Pancreas (tissue), 10 donors: ENCODE measurements at regions not wholly inside any gene's neighbourhood (a gene's known extent, or its start where the extent isn't known, plus 50 kb on each side); places are given as distances from the start of the nearest gene placed in this dataset.
"Not testable (repeated sequence)": the region's sequence is repeated elsewhere in the genome, so short reads cannot be mapped to it uniquely, and the experiment has no call there.

ENCODE experiments used
- ATAC-seq, 4 donors: fragments of 200-7000 bp; cut with Tn5 transposase; one replicate each; pipeline versions ENCODE4 v1.8.0 to v1.9.1; 2020; ENCODE audit warnings: mild to moderate bottlenecking in 4 of 4, moderate library complexity in 4 of 4
- DNase-seq, 6 donors: peaks; one replicate each; pipeline ENCODE4 v3.0.0-alpha.2; 2020
- FAIRE-seq: peaks from 2 replicates; lab custom pipeline; 2012; peaks lifted over from hg19 to GRCh38; lab: Jason Lieb, UNC
- H3K27ac ChIP-seq, 4 donors: fragments of 200-600 bp; sonication (generic); 1 replicate in 3 of 4; 2 replicates in 1 of 4; pipeline versions ENCODE4 v1.5.0 to v1.8.0; 2020
- H3K27me3 ChIP-seq, 4 donors: fragments of 200-600 bp; one replicate each; pipeline ENCODE4 v1.8.0; 2021
- H3K36me3 ChIP-seq, 3 donors: fragments of 200-600 bp; sonication (generic) in 1 of 3; one replicate each; pipeline versions ENCODE4 v1.5.0 to v1.8.0; 2020 to 2021
- H3K4me1 ChIP-seq, 3 donors: fragments of 200-600 bp; one replicate each; pipeline ENCODE4 v1.8.0; 2021
- H3K4me3 ChIP-seq, 4 donors: fragments of 200-600 bp; sonication (generic) in 2 of 4; one replicate each; pipeline versions ENCODE4 v1.5.0 to v1.8.0; 2020 to 2021
- H3K9me3 ChIP-seq, 4 donors: fragments of 200-600 bp; one replicate each; pipeline ENCODE4 v1.8.0; 2021
- WGBS, 2 donors: extraction: QIAGEN DNeasy Blood & Tissue Kit; methylation state at CpG; one replicate each; pipeline ENCODE4 v1.1.7; 2013; 5-methylcytosine and 5-hydroxymethylcytosine counted together
- intact Hi-C, 3 donors: fragments of 100-400 bp; cut with DNase I; formaldehyde crosslinking; loops; one replicate each; pipeline versions ENCODE4 v1.11.1 to v1.14.2; 2022
- TF ChIP-seq, protein P1 (sequence below), 4 donors: fragments of 200-600 bp; sonication (generic) in 3 of 4; IDR thresholded peaks; one replicate each; pipeline versions ENCODE4 v1.5.0 to v1.8.0; 2021; ENCODE audit warnings: antibody characterized with exemption in 4 of 4
- donor health status: healthy with polysubstance abuse.
- donor health status: DM: no; HTN: no; CAD: no; lungs with moderate emphysema.
- donor health status: DM: no; HTN: no; CAD: no.
- donor health status: control.
- donor health status: control.
- donor health status: Bipolar disorder and iron deficiency.
- donor health status: DM: yes; HTN: yes; CAD: no.
- donor health status: DM: no; HTN: no; CAD: no.
- donor health status: DM: no; HTN: no; CAD: no.
- donor health status: DM: yes; HTN: yes; CAD: no.

DNA sequence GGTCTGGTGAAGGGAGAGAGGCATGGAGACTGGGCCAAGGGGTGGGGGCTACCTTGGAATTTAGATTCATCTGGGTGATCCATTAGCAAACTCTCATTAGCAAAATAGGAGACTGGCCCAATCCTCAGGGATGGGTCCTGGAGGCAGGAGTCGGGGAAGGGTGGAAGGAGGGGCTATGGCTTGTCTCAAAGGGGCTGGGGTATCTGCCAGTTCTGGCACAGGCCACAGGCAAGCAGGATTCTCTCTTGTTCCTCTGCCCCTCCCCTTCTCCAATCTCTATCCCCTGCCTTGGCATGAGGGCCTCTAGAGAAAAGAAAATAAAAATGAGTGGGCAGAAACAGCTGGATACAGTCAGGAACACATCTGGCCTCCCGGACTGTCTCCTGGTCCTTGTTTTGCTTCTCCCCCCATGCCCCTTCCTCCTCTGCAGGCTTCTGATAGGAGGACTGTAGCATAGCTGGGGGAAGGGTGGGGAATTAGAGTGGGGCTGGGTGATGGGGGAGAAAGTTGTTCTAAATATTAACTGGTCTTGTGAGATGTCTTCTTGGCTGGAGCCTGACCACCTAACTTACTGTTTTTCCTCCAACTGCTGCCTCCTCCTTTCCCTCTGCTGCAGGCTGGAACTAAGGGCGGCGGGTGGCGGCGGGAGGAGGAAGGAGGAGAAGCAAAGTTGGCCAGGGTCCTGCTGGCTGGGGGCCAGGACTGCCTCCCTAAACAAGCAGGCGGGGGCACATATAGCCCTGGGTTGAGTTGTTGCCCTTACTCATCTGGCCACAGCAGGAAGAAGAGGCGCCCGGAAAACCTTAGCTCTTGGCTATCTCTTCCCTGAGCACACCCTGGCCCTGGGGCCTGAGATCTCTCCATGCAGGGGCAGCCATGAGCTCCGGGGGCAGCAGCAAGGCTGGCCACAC is 53.3 kb upstream of the LAS1L start:
- DNase-seq (peak in 5 of 6 donors; percentile 10 to 76 (median 42)), ATAC-seq (peak in 3 of 4 donors; percentile 53 to 78 (median 63)), FAIRE-seq (no peak)
- no peaks in the 10 kb centered on the region for H3K4me1 ChIP-seq
- no peak overlapping the region for H3K4me3 ChIP-seq
- 22 to 36% methylated on average over 9 to 10 of the region's 10 CpGs for WGBS, 2 donors
- no peaks in the 10 kb centered on the region for H3K9me3 ChIP-seq
- no peak overlapping the region for H3K27ac ChIP-seq
- TF ChIP-seq, protein P1, sequence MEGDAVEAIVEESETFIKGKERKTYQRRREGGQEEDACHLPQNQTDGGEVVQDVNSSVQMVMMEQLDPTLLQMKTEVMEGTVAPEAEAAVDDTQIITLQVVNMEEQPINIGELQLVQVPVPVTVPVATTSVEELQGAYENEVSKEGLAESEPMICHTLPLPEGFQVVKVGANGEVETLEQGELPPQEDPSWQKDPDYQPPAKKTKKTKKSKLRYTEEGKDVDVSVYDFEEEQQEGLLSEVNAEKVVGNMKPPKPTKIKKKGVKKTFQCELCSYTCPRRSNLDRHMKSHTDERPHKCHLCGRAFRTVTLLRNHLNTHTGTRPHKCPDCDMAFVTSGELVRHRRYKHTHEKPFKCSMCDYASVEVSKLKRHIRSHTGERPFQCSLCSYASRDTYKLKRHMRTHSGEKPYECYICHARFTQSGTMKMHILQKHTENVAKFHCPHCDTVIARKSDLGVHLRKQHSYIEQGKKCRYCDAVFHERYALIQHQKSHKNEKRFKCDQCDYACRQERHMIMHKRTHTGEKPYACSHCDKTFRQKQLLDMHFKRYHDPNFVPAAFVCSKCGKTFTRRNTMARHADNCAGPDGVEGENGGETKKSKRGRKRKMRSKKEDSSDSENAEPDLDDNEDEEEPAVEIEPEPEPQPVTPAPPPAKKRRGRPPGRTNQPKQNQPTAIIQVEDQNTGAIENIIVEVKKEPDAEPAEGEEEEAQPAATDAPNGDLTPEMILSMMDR (IDR thresholded peaks at IDR 0.05) = no peak
- intact Hi-C loops = loop anchor here in 2 of 3 donors (5.0 to 10.0 kb wide), 2 partner anchors 394 to 407 kb away; no protein-coding TSS in a partner anchor
- no peaks in the 10 kb centered on the region for H3K36me3 ChIP-seq
- H3K27me3 ChIP-seq = peaks cover 0 to 10% (median 1%) of the 10 kb centered on the region in 4 donors

- DNase-seq = no peak
- H3K9me3 ChIP-seq = no peaks in the 10 kb centered on the region
- H3K27me3 ChIP-seq = peaks cover 0 to 10% (median 1%) of the 10 kb centered on the region in 4 donors
- no peak overlapping the region for H3K4me3 ChIP-seq
- no peaks in the 10 kb centered on the region for H3K36me3 ChIP-seq
- intact Hi-C loops = loop anchor here in 2 of 3 donors (5.0 to 10.0 kb wide), 2 partner anchors 396 to 408 kb away; no protein-coding TSS in a partner anchor
- WGBS, 2 donors = 68 to 86% methylated on average over 6 of the region's 6 CpGs
- TF ChIP-seq, protein P1 (IDR thresholded peaks at IDR 0.05) = no peak
- no peak for FAIRE-seq
- H3K27ac ChIP-seq = no peak overlapping the region
- no peak for ATAC-seq
- H3K4me1 ChIP-seq = no peaks in the 10 kb centered on the region
Observed at GRCh38 chrX:65586491-65586890, 51.9 kb upstream of the LAS1L start.

DNA sequence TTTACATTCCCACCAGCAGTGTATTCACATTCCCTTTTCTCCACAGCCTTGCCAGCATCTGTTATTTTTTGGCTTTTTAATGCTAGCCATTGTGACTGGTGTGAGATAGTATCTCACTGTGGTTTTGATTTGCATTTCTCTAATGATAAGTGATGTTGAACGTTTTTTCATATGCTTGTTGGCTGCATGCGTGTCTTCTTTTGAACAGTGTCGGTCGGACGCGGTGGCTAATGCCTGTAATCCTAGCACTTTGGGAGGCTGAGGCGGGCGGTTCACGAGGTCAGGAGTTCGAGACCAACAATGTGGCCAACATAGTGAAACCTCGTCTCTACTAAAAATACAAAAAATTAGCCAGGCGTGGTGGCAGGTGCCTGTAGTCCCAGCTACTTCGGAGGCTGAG is 50.6 kb upstream of the LAS1L start:
- 57 to 70% methylated on average over 13 of the region's 13 CpGs for WGBS, 2 donors
- intact Hi-C loops = loop anchor here in 2 of 3 donors (5.0 to 10.0 kb wide), 2 partner anchors 397 to 410 kb away; no protein-coding TSS in a partner anchor

More for the DNA sequence above, 50.6 kb upstream of the LAS1L start:
- not testable (repeated sequence) for H3K27ac ChIP-seq, DNase-seq, H3K4me3 ChIP-seq, FAIRE-seq, H3K36me3 ChIP-seq, ATAC-seq, H3K4me1 ChIP-seq, H3K9me3 ChIP-seq
- peaks cover 0 to 10% (median 5%) of the 10 kb centered on the region in 4 donors for H3K27me3 ChIP-seq
